HepG2 (cell line): ENCODE measurements at regions not wholly inside any gene's neighbourhood (a gene's known extent, or its start where the extent isn't known, plus 50 kb on each side); places are given as distances from the start of the nearest gene placed in this dataset.

Source experiments
- GABPB1 ChIP-seq: IDR thresholded peaks from 2 replicates; pipeline ENCODE4 v1.6.1; 2016; ENCODE audit warnings: mild to moderate bottlenecking, missing genetic modification reagents, moderate library complexity, missing compliant biosample characterization
- MTA1 ChIP-seq: sonication (generic); formaldehyde crosslinking; IDR thresholded peaks from 2 replicates; pipeline ENCODE4 v1.4.0; 2020; ENCODE audit warnings: missing genetic modification reagents, mild to moderate bottlenecking, borderline replicate concordance
- NFIB ChIP-seq: sonication (generic); formaldehyde crosslinking; IDR thresholded peaks from 2 replicates; pipeline ENCODE4 v1.9.0; 2021; ENCODE audit warnings: missing genetic modification reagents, mild to moderate bottlenecking, borderline replicate concordance
- ZNF276 ChIP-seq: sonication (generic); formaldehyde crosslinking; IDR thresholded peaks from 2 replicates; pipeline ENCODE4 v1.4.0; 2020; ENCODE audit warnings: mild to moderate bottlenecking, low read depth, missing genetic modification reagents
- ZNF460 ChIP-seq: sonication (generic); formaldehyde crosslinking; IDR thresholded peaks from 2 replicates; pipeline ENCODE4 v1.5.1; 2020; ENCODE audit warnings: missing genetic modification reagents, mild to moderate bottlenecking, borderline replicate concordance
- ZNF589 ChIP-seq: sonication (generic); formaldehyde crosslinking; conservative IDR thresholded peaks from 2 replicates; pipeline ENCODE4 v1.8.0; 2022; ENCODE audit warnings: mild to moderate bottlenecking, moderate library complexity, missing genetic modification reagents
- ZNF607 ChIP-seq: sonication (generic); formaldehyde crosslinking; IDR thresholded peaks from 2 replicates; pipeline ENCODE4 v1.5.1; 2020; ENCODE audit warnings: missing genetic modification reagents, mild to moderate bottlenecking, borderline replicate concordance
- ZNF639 ChIP-seq: conservative IDR thresholded peaks from 2 replicates; pipeline ENCODE4 v1.6.1; 2018; ENCODE audit warnings: missing genetic modification reagents
- ZNF780A ChIP-seq: sonication (generic); formaldehyde crosslinking; IDR thresholded peaks from 2 replicates; pipeline ENCODE4 v1.8.0; 2022; ENCODE audit warnings: mild to moderate bottlenecking, missing genetic modification reagents, moderate library complexity
- TF ChIP-seq, protein P1 (sequence below): sonication (generic); formaldehyde crosslinking; IDR thresholded peaks from 2 replicates; pipeline ENCODE4 v1.4.0; 2020; ENCODE audit warnings: missing genetic modification reagents
- TF ChIP-seq, protein P2 (sequence below): sonication (generic); formaldehyde crosslinking; IDR thresholded peaks from 2 replicates; pipeline ENCODE4 v1.4.0; 2020; ENCODE audit warnings: missing genetic modification reagents, low read depth, mild to moderate bottlenecking, borderline replicate concordance

DNA sequence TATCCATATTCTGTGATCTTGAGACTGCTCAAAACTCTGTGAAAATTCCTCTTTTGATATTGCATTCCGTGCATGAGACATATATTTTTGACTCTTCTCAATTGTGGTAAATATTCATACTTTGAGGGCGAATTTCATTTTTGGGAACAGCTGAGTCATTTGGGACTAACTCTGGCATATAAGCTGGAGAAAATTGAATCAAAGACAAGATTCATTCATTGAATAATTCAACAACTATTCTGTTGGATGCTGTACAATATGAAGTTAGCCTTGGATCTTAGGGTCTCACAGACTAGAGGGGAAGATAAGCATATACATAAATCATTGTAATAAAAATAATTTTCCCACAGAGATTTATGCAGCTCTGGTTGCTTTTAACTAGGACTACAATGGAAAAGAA, 183.2 kb upstream of the NEBL start (continued):
- TF ChIP-seq, protein P1, sequence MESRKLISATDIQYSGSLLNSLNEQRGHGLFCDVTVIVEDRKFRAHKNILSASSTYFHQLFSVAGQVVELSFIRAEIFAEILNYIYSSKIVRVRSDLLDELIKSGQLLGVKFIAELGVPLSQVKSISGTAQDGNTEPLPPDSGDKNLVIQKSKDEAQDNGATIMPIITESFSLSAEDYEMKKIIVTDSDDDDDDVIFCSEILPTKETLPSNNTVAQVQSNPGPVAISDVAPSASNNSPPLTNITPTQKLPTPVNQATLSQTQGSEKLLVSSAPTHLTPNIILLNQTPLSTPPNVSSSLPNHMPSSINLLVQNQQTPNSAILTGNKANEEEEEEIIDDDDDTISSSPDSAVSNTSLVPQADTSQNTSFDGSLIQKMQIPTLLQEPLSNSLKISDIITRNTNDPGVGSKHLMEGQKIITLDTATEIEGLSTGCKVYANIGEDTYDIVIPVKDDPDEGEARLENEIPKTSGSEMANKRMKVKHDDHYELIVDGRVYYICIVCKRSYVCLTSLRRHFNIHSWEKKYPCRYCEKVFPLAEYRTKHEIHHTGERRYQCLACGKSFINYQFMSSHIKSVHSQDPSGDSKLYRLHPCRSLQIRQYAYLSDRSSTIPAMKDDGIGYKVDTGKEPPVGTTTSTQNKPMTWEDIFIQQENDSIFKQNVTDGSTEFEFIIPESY (CRISPR knock-in tag) = no peak
- no peak for TF ChIP-seq ZNF639 (CRISPR knock-in tag)
- TF ChIP-seq NFIB (CRISPR knock-in tag) = no peak
- no peak for TF ChIP-seq ZNF780A (CRISPR knock-in tag)
- TF ChIP-seq, protein P2, sequence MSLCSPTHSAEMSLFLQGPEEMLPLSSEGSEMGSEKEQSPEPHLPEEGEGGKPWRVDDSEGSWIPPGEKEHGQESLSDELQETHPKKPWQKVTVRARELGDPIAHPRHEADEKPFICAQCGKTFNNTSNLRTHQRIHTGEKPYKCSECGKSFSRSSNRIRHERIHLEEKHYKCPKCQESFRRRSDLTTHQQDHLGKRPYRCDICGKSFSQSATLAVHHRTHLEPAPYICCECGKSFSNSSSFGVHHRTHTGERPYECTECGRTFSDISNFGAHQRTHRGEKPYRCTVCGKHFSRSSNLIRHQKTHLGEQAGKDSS (CRISPR knock-in tag) = no peak
- no peak for TF ChIP-seq ZNF589 (CRISPR knock-in tag)
- no peak for TF ChIP-seq ZNF607 (CRISPR knock-in tag)
- TF ChIP-seq ZNF276 (CRISPR knock-in tag) = no peak
- TF ChIP-seq MTA1 (CRISPR knock-in tag) = no peak
- no peak for TF ChIP-seq ZNF460 (CRISPR knock-in tag)
- no peak for TF ChIP-seq GABPB1 (CRISPR knock-in tag)
